Left ventricle myocardium superior (tissue), 1 donor: ENCODE measurements at regions not wholly inside any gene's neighbourhood (a gene's known extent, or its start where the extent isn't known, plus 50 kb on each side); places are given as distances from the start of the nearest gene placed in this dataset.

Experiments used
- ATAC-seq: fragments of 200-7000 bp; cut with Tn5 transposase; one replicate; pipeline ENCODE4 v1.9.1; 2020; ENCODE audit warnings: mild to moderate bottlenecking, moderate library complexity
- DNase-seq: peaks from one replicate; pipeline ENCODE4 v3.0.0-alpha.2; 2020
- intact Hi-C: fragments of 100-400 bp; cut with micrococcal nuclease; formaldehyde crosslinking; loops from one replicate; pipeline ENCODE4 v1.11.0; 2022
- donor health status: DM: no; HTN: yes; CAD: no; lungs with severe emphysema.

- intact Hi-C loops: no loop called here
- DNase-seq: no peak
- ATAC-seq: no peak
Measured at GRCh38 chr10:88057720-88058119, 194.3 kb downstream of the PTEN start.

- ATAC-seq: no peak
- no peak for DNase-seq
- intact Hi-C loops: no loop called here
Measured at GRCh38 chr10:88058750-88059149, 195.3 kb downstream of the PTEN start.

GRCh38 chr10:88059190-88059589 is 195.8 kb downstream of the PTEN start:
- intact Hi-C loops: no loop called here
- ATAC-seq (peak; percentile 26), DNase-seq (no peak)

GRCh38 chr10:88060762-88061161 is 197.3 kb downstream of the PTEN start:
- DNase-seq (no peak), ATAC-seq (no peak)
- intact Hi-C loops: no loop called here

- ATAC-seq (peak; percentile 36), DNase-seq (no peak)
- intact Hi-C loops: no loop called here
Measured at GRCh38 chr10:88062385-88062784, 199.0 kb downstream of the PTEN start.

DNA sequence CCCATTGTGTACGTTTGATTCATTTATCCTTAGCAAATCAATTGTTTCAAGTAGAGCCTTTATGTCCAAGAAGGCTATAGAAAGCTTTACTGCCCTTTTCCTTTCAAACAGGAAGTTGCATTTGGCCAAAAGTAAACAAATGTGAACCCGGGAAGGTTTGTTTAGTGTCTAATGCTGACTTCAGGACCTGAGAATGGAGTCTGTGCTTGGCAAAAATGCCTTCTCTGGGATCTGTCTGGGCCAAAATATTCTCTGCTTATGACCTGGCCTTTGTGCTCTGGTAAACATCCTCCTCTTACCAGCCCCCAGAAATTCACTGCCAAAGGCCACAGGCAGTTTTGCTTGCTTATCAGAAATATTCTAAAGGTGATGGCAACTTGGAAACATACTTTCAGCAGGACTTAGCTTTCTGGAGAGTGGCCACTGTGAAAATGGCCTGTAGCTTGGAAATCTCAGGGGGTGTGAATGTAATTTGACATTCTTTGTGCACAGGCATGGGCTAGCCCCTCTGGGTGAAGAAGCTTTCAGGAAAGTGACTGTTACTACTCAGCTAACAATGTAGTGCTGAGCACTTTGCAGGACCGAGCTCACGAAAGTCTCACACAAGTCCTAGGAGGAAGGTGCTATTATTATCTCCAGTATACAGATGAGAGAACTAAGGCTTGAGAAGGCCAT is 199.5 kb downstream of the PTEN start:
- ATAC-seq (no peak), DNase-seq (no peak)
- intact Hi-C loops: no loop called here

GRCh38 chr10:88063861-88064557 is 200.6 kb downstream of the PTEN start:
- no peak for DNase-seq
- ATAC-seq: no peak
- intact Hi-C loops: no loop called here

GRCh38 chr10:88064608-88065382 is 201.4 kb downstream of the PTEN start:
- peak; percentile 58 for ATAC-seq
- intact Hi-C loops: no loop called here
- peak; percentile 67 for DNase-seq

DNA sequence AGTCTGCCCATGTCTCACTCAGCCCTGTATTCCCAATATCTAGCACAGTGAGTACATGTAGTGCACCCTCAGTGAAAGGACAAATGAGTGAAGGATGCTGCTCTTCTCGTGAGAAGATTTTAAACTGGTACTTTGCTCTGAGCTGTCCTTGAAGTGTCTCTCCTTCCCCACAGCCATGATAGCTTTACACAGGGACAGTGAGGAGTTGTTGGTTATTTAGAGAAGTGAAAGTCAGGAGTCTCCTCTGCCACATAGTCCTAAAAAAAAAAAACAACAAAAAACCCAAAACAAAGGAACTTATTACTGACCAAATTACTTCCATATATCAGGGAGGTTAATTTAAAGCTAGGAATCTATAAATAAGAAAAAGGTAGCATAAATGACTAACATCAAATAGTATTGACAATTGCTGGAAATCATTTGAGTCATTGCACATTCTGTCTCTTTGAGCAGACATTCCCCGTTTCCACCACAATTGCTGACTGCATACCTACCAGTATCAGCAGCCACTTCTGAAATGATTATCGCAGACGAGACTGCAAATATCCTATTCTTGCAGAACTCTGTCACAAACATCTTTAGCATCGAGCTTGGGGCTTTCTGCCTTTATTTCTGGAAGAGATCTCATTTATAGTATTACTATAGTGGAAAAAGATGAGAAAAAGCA is 202.1 kb downstream of the PTEN start:
- DNase-seq (no peak), ATAC-seq (peak; percentile 35)
- intact Hi-C loops: no loop called here

GRCh38 chr10:88066319-88066718 is 202.9 kb downstream of the PTEN start:
- intact Hi-C loops: no loop called here
- ATAC-seq: peak; percentile 16
- DNase-seq: no peak

DNA sequence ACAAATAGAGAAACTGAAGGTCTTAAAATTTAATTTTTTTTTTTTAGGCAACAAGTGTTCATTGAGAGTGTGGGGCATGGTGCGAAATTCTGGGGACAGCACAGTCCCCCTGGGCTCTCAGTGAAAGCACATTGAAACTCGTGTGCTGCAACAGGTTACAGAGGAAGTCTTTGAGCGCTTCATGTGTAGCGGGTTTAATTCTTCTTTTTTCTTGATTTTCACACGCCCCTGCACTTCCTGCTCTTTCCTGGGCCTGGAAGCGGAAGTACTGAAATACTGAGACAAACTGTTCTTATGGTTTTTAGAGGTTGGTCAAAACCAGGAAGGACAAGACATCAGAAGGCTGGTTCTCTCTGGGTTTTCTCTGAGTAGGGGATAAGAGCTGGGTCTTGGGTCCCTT is 203.5 kb downstream of the PTEN start:
- intact Hi-C loops: no loop called here
- DNase-seq (no peak), ATAC-seq (peak; percentile 48)

- ATAC-seq: peak; percentile 44
- intact Hi-C loops: no loop called here
- no peak for DNase-seq
Measured at GRCh38 chr10:88067737-88068136, 204.3 kb downstream of the PTEN start.

GRCh38 chr10:88069338-88069737 is 205.9 kb downstream of the PTEN start:
- intact Hi-C loops: no loop called here
- no peak for DNase-seq
- no peak for ATAC-seq

- ATAC-seq (no peak), DNase-seq (no peak)
- intact Hi-C loops: no loop called here
Measured at GRCh38 chr10:88070080-88070880, 206.9 kb downstream of the PTEN start.

DNA sequence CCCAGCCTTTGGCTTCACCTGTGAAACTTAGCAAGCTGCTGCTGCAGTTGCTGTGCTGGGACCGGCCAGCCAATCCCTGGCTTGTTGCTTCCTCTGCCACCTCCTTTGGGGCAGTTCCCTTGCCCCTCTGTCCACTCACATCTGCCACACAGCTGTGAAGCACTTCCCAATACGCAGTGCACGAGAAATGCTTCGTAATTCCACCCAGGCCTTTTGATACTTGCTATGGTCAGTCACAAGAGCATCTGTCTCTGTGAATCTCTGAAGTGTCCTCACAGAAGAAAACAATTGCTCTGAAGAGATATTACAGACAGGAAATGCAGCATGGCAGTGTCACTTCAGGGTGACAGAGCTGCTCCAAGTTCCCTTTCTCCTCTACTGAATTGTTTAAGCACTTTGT is 208.5 kb downstream of the PTEN start:
- peak; percentile 31 for ATAC-seq
- no peak for DNase-seq
- intact Hi-C loops: no loop called here

DNA sequence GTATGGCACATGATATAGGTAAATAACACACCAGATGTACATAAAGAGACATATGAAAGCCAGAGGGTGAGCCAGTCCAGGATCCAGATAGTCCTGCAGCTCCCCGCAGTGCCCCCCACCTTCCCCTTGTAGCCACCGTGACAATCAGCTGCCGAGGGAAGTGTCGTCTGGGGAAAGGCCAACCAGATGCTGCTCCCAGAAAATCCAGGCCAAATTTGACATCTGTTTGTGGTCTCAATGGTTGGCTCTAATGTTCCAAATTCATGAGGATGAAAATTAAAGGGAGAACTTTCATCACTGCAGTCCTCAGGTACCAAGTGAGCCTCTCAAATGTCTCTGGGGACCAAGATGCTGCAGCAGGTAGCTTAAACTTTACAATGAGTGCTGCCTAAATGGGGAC is 210.3 kb downstream of the PTEN start:
- ATAC-seq: no peak
- intact Hi-C loops: no loop called here
- DNase-seq: no peak

- no peak for DNase-seq
- ATAC-seq: no peak
- intact Hi-C loops: no loop called here
Measured at GRCh38 chr10:88074971-88075370, 211.5 kb downstream of the PTEN start.

DNA sequence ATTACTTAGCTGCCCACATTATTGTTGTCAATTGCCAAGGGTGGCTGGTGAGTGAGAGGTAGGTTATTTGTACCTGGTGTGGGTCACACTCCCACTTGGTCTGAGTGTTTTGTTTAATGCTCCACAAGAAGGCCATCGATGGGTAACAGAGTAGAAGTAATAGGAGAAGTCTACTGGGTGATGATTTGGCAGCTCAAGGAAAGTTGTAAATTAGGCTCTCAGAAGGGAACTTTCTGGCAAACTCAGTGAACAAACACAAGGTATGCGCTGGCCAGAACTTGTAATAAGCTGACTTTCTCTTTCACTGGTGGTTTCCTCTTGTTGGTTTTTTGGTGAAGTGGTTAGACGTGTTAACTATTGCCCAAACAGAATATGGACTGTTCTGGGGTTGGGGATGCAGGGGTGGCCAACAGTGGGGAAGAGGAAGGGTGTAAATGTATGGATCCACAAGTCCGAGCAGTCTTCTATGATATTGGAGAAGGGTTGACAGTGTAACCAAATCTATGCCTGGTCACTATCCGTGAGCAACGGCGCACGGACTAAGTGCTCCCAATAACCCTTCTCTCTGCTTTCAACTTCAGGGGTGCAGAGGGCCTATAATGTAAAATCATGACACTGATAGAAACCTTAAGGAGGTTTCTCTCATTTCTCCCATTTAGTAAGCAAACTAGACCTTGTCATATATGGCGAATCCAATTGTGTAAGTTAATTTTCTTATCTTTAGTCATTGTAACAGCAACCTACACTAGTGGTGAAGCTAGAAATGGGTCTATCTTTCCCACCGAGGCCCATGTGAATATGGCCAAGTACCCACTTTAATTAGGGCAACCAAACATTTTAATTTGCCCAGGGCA is 212.8 kb downstream of the PTEN start:
- DNase-seq: no peak

More for the DNA sequence above, 212.8 kb downstream of the PTEN start:
- intact Hi-C loops: no loop called here
- no peak for ATAC-seq
